Endothelial cell of umbilical vein (primary cell): ENCODE measurements at regions not wholly inside any gene's neighbourhood (a gene's known extent, or its start where the extent isn't known, plus 50 kb on each side); places are given as distances from the start of the nearest gene placed in this dataset.

Source experiments
- BruUV-seq: library from RNA; stranded (reverse); fragments of 400-500 nt; replicated peaks from 2 replicates; lab custom pipeline; 2021; lab: Mats Ljungman, UMichigan
- CTCF ChIA-PET: fragments of 300-600, 350-600 bp; sonication (Branson Sonifier 250); formaldehyde crosslinking; loops from one replicate; lab custom pipeline; 2021; ENCODE audit warnings: antibody characterized with exemption, inconsistent platforms; lab: Charles Lee
- POLR2A ChIA-PET: fragments of 300-600, 350-600 bp; sonication (Branson Sonifier 250); formaldehyde crosslinking; loops from one replicate; lab custom pipeline; 2021; ENCODE audit warnings: antibody characterized with exemption, inconsistent platforms; lab: Charles Lee
- DNase-seq: peaks from one replicate; pipeline ENCODE4 v3.0.0-alpha.2; 2011; ENCODE audit warnings: low read depth, low spot score
- FAIRE-seq: peaks from 2 replicates; lab custom pipeline; 2011; peaks lifted over from hg19 to GRCh38; lab: Jason Lieb, UNC
- H2AFZ ChIP-seq: 2 replicates; pipeline ENCODE4 v1.6.0; 2012; ENCODE audit warnings: low read depth, low read length, control low read depth, inconsistent platforms
- H3K27ac ChIP-seq: 2 replicates; pipeline ENCODE4 v1.5.1; 2011; ENCODE audit warnings: low read depth, mild to moderate bottlenecking, control low read depth, low read length, moderate library complexity; ENCODE audit not compliant: insufficient read depth
- H3K27me3 ChIP-seq, 2 experiments: 2 replicates each; pipeline versions ENCODE4 v1.6.0 to v1.6.1; 2011; ENCODE audit warnings: low read length in 2 of 2, mixed read lengths in 1 of 2; ENCODE audit not compliant: control insufficient read depth in 2 of 2, insufficient read depth in 2 of 2
- H3K36me3 ChIP-seq, 2 experiments: 2 replicates in 1 of 2; 3 replicates in 1 of 2; pipeline ENCODE4 v1.5.1; 2011; ENCODE audit warnings: low read length in 2 of 2, mild to moderate bottlenecking in 1 of 2, moderate library complexity in 1 of 2; ENCODE audit not compliant: control insufficient read depth in 2 of 2, insufficient read depth in 2 of 2; ENCODE audit errors: extremely low read depth in 1 of 2
- H3K4me1 ChIP-seq: 3 replicates; pipeline ENCODE4 v1.5.1; 2011; ENCODE audit warnings: mild to moderate bottlenecking, low read length; ENCODE audit not compliant: control insufficient read depth, insufficient read depth; ENCODE audit errors: extremely low read depth
- H3K4me2 ChIP-seq: 2 replicates; pipeline ENCODE4 v1.6.1; 2011; ENCODE audit warnings: low read length, control low read depth, mixed read lengths; ENCODE audit not compliant: insufficient read depth
- H3K4me3 ChIP-seq, 3 experiments: fragments of 200-600 bp in 1 of 3; sonication (generic), shearing (Covaris generic) in 1 of 3; replicated peaks in 1 of 3; 2 replicates each; pipeline ENCODE4 v1.5.1; 2011 to 2016; ENCODE audit warnings: control low read depth in 3 of 3, low read length in 3 of 3, mild to moderate bottlenecking in 2 of 3, inconsistent platforms in 1 of 3, low read depth in 1 of 3, moderate library complexity in 1 of 3; ENCODE audit not compliant: insufficient read depth in 1 of 3
- H3K79me2 ChIP-seq: 2 replicates; pipeline ENCODE4 v1.6.0; 2012; ENCODE audit warnings: low read length, inconsistent platforms; ENCODE audit not compliant: control insufficient read depth, insufficient read depth
- H3K9ac ChIP-seq: replicated peaks from 2 replicates; pipeline ENCODE3; 2011; ENCODE audit warnings: low read length, control low read depth; ENCODE audit not compliant: insufficient read depth; ENCODE audit errors: extremely low read depth
- H3K9me1 ChIP-seq: replicated peaks from 3 replicates; pipeline ENCODE4 v1.6.0; 2011; ENCODE audit warnings: mild to moderate bottlenecking, low read length; ENCODE audit not compliant: control insufficient read depth, insufficient read depth; ENCODE audit errors: extremely low read depth
- H3K9me3 ChIP-seq: replicated peaks from 2 replicates; pipeline ENCODE4 v1.5.1; 2012; ENCODE audit warnings: low read length, inconsistent platforms; ENCODE audit not compliant: control insufficient read depth, insufficient read depth
- H4K20me1 ChIP-seq: replicated peaks from 2 replicates; pipeline ENCODE3; 2011; ENCODE audit warnings: mild to moderate bottlenecking, low read length; ENCODE audit not compliant: control insufficient read depth, insufficient read depth; ENCODE audit errors: extremely low read depth
- EZH2 ChIP-seq: IDR thresholded peaks from 2 replicates; pipeline ENCODE4 v1.6.1; 2012; ENCODE audit warnings: borderline replicate concordance, low read depth, mild to moderate bottlenecking, moderate library complexity, low read length, inconsistent platforms; ENCODE audit not compliant: severe bottlenecking
- FOS ChIP-seq: IDR thresholded peaks from 2 replicates; pipeline ENCODE4 v1.6.1; 2011; ENCODE audit warnings: mild to moderate bottlenecking, low read length, moderate library complexity, borderline replicate concordance; ENCODE audit not compliant: insufficient read depth
- GATA2 ChIP-seq: IDR thresholded peaks from 2 replicates; pipeline ENCODE4 v1.7.0; 2011; ENCODE audit warnings: low read depth, mild to moderate bottlenecking, moderate library complexity, mixed read lengths, low read length; ENCODE audit not compliant: insufficient read length, insufficient read depth
- JUN ChIP-seq: IDR thresholded peaks from 2 replicates; pipeline ENCODE4 v1.6.1; 2011; ENCODE audit warnings: borderline replicate concordance, low read depth; ENCODE audit not compliant: insufficient read length, insufficient read depth
- MYC ChIP-seq: IDR thresholded peaks from one replicate; pipeline ENCODE4 v1.6.1; 2011; ENCODE audit warnings: mild to moderate bottlenecking, low read depth, low read length
- POLR2A ChIP-seq: IDR thresholded peaks from 2 replicates; pipeline ENCODE4 v1.6.1; 2012; ENCODE audit warnings: low read depth, mild to moderate bottlenecking, control low read depth, low read length
- POLR2AphosphoS5 ChIP-seq: IDR thresholded peaks from 2 replicates; pipeline ENCODE4 v1.6.1; 2012; ENCODE audit warnings: low read depth, mild to moderate bottlenecking, control low read depth, low read length, moderate library complexity; ENCODE audit not compliant: insufficient read depth
- dilution Hi-C: fragments of 300-500 bp; cut with MboI; formaldehyde crosslinking; loops from one replicate; pipeline ENCODE4 v1.15.0; 2019; ENCODE audit warnings: low sequenced_read_pairs; ENCODE audit not compliant: extremely low pct_ligation_motif_present
- intact Hi-C: fragments of 100-400 bp; cut with micrococcal nuclease; formaldehyde crosslinking; loops from one replicate; pipeline ENCODE4 v1.10.0; 2022
- TF ChIP-seq, protein P1 (sequence below), 2 donors: IDR thresholded peaks; 1 replicate in 1 of 2; 2 replicates in 1 of 2; pipeline ENCODE4 v1.5.1; 2011; ENCODE audit warnings: low read length in 2 of 2, mild to moderate bottlenecking in 2 of 2, moderate library complexity in 2 of 2, control low read depth in 1 of 2, inconsistent platforms in 1 of 2, low read depth in 1 of 2; ENCODE audit not compliant: insufficient read depth in 1 of 2; ENCODE audit errors: extremely low read depth in 1 of 2
- TF ChIP-seq, protein P2 (sequence below): IDR thresholded peaks from 2 replicates; pipeline ENCODE4 v1.6.1; 2011; ENCODE audit not compliant: insufficient read depth, insufficient read length

DNA sequence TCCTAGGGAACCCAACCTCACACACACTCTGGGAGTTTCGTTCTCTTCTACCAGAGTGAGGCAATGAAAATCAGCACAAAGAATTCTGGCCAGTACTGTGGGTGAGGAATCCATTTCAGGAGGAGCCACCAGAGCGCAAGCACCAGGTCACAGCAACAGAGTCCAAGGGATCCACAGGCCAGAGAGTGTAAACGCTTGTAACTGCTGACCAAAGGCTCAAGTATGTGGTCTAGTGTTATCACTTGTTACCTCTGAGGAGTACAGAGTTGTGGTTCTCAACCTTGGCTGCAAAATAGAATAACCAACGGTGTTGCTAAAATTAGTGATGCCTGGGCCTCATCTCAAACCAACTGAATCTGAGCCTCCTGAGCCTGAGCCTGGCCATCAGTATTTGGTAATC lies 152.5 kb upstream of the ZNF366 start:
- FAIRE-seq (no peak), DNase-seq (no peak)
- no peak overlapping the region for H3K4me2 ChIP-seq
- TF ChIP-seq FOS: no peak
- H3K27me3 ChIP-seq: peaks cover 6 to 16% of the 10 kb centered on the region in 2 experiments
- H3K9ac ChIP-seq: no peak overlapping the region
- no peaks in the 10 kb centered on the region for H3K4me1 ChIP-seq
- no peaks in the 10 kb centered on the region for H4K20me1 ChIP-seq
- dilution Hi-C loops: no loop called here
- no peak overlapping the region for H3K4me3 ChIP-seq
- H3K27ac ChIP-seq: no peak overlapping the region
- POLR2A ChIA-PET: no interaction called here
- no TSS peak for BruUV-seq
- H2AFZ ChIP-seq: no peak overlapping the region
- no peaks in the 10 kb centered on the region for H3K36me3 ChIP-seq
- intact Hi-C loops: no loop called here
- no peaks in the 10 kb centered on the region for H3K79me2 ChIP-seq
- no peaks in the 10 kb centered on the region for H3K9me1 ChIP-seq
- no peaks in the 10 kb centered on the region for H3K9me3 ChIP-seq
- CTCF ChIA-PET: no interaction called here

DNA sequence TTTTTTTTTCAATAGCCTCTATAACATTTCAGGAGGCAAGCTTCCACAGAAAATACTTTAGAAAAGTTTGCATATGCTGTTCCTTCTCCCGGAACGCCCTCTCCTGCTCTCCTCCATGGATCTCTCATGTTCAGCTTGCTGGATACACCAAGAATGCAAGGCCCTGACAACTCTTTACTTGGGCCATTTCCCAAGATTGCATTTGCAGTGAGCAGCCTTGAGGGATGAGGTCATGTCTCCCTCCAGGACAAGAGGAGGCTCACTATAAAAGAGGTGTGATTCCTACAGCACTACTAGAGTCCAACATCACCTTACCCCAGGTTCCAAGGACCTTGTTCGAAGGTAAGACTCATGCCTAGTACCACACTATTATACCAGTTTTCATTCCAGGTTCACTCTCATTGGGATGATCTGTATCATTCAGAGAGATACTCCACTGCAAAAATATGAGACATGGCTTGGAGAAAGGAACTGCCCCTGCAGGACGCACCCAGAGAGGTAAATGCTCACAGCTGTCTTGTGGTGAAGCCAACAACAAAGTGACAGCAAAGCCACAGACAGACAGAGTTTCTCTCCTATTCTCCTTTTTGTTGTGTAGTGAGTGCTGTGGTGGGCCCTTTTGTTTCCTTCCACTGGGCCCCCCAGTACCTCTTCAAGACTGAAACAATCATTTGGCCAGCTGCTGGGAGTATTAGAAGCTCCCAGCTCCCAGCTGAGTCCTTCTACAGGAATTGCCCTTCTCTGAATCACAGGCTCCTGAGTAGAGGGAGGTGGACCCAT lies 151.7 kb upstream of the ZNF366 start:
- no TSS peak for BruUV-seq
- Histone ChIP-seq H3K9ac (no peak overlapping the region), H3K79me2 (no peaks in the 10 kb centered on the region), H4K20me1 (no peaks in the 10 kb centered on the region), H3K27ac (no peak overlapping the region), H3K27me3 (peaks cover 6 to 16% of the 10 kb centered on the region in 2 experiments), H3K4me1 (no peaks in the 10 kb centered on the region), H2AFZ (no peak overlapping the region), H3K9me1 (no peaks in the 10 kb centered on the region), H3K4me3 (no peak overlapping the region), H3K9me3 (no peaks in the 10 kb centered on the region), H3K4me2 (no peak overlapping the region), H3K36me3 (no peaks in the 10 kb centered on the region)
- no peak for FAIRE-seq
- no peak for TF ChIP-seq JUN
- TF ChIP-seq, protein P1, sequence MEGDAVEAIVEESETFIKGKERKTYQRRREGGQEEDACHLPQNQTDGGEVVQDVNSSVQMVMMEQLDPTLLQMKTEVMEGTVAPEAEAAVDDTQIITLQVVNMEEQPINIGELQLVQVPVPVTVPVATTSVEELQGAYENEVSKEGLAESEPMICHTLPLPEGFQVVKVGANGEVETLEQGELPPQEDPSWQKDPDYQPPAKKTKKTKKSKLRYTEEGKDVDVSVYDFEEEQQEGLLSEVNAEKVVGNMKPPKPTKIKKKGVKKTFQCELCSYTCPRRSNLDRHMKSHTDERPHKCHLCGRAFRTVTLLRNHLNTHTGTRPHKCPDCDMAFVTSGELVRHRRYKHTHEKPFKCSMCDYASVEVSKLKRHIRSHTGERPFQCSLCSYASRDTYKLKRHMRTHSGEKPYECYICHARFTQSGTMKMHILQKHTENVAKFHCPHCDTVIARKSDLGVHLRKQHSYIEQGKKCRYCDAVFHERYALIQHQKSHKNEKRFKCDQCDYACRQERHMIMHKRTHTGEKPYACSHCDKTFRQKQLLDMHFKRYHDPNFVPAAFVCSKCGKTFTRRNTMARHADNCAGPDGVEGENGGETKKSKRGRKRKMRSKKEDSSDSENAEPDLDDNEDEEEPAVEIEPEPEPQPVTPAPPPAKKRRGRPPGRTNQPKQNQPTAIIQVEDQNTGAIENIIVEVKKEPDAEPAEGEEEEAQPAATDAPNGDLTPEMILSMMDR (IDR thresholded peaks at IDR 0.05; ENCODE audit: extremely low read depth in 1 of 2, insufficient read depth in 1 of 2, low read depth in 1 of 2, low read length in 2 of 2): no peak
- no peak for TF ChIP-seq MYC
- no peak for TF ChIP-seq POLR2AphosphoS5
- TF ChIP-seq, protein P2, sequence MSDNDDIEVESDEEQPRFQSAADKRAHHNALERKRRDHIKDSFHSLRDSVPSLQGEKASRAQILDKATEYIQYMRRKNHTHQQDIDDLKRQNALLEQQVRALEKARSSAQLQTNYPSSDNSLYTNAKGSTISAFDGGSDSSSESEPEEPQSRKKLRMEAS: no peak
- no peak for TF ChIP-seq POLR2A
- TF ChIP-seq GATA2: no peak
- TF ChIP-seq EZH2: no peak
- no peak for TF ChIP-seq FOS
- DNase-seq: no peak
- POLR2A ChIA-PET: no interaction called here
- dilution Hi-C loops (no loop called here), intact Hi-C loops (no loop called here)
- CTCF ChIA-PET: no interaction called here
